Ecto neural progenitor cell (in vitro differentiated cells): ENCODE measurements at regions not wholly inside any gene's neighbourhood (a gene's known extent, or its start where the extent isn't known, plus 50 kb on each side); places are given as distances from the start of the nearest gene placed in this dataset.

Experiments used
- DNase-seq: peaks from one replicate; pipeline ENCODE4 v3.0.0-alpha.2; 2018; ENCODE audit warnings: low spot score

DNA sequence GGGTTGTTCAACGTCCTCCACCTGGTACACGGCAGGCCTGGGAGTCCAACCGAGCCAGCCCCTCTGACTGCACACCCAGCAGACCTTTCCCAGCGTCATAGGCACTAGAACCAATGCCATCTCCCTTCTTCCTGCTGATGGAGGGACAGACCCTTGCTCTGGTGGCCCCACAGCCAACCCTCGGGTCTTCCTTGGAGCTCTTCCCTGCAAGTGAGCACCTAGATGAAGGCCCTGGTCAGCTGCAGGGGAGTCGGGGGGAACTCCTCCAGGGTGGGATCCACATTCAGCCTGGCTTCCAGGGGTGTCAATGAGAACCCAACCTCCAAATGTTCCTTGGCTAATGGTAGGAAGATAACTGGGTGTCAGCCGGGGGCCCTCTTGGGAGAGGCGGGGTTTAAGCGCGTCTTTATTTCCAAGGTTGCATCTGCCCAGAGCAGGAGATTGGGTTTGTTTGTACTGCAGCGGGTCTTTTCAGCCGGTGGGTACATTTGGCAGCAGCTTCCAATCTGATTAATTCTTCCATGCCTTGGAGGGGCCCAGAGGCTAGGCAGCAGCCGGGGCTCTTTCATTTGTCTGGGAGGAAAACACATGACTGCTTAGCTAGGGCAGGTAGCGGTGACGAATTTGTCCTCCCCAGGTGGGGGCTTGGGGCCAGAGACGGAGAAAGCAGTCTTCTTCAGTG is 56.0 kb upstream of the SHISAL1 start:
- no peak for DNase-seq

DNA sequence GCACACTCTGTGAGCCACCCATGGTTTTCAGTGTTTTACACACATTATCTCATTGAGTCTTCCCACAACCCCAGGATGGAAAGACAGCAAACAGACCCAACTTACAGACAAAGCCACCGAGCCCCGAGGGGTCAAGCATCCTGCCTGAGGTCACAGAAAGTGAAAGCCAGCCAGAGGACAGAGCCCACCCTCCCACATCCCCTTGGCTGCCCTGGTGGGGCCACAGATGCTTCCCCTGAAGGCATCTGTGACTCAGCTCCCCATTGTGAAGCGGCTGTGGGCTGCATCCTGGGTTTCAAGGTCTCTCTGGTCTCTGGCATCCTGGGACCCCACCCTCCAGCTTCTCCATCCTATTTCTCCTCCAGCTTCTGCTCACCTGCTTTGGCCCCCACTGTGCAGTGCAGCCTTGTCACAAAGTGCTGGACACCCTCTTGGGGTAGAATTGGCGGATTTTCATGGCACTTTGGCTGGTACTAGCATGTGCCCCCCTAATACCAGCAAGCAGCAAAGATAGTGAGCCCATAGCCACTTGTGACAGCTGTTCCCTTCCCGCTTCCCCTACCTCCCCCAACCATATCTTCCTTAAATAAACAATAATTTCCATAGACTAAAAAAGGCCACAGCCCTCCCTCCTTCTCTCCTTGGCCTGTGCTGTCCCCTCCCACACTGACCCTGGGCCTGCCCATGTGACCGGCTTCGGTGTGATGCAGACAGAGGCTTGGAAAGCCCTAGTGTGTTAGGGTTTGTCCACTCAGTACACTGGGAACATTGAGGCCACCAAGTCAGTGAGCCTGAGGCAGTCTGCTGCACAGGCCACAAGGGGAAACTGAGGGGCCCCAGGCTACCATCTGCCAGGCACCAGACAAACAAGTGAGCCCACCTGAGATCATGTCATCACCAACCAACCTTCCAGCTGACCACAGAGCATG is 53.9 kb upstream of the SHISAL1 start:
- no peak for DNase-seq

DNA sequence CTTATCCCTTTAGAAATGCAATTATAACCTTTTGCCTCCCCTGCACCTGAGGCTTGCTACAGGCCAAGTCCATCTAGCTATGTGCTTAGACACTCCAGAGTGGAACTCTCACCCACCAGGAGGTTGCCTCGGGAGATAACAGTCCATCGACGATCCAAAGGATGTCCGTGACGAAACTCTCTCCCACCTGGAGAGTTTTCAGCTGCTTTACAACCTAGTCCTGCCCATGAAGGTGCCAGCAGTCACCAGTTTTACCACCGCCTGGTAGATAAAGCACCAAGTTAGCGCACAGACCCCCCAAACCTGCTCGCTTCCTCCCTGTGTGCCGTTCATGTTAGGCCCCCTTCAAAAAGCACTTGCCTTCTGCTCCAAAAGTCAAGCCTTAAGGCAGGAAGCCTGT is 53.1 kb upstream of the SHISAL1 start:
- no peak for DNase-seq

DNA sequence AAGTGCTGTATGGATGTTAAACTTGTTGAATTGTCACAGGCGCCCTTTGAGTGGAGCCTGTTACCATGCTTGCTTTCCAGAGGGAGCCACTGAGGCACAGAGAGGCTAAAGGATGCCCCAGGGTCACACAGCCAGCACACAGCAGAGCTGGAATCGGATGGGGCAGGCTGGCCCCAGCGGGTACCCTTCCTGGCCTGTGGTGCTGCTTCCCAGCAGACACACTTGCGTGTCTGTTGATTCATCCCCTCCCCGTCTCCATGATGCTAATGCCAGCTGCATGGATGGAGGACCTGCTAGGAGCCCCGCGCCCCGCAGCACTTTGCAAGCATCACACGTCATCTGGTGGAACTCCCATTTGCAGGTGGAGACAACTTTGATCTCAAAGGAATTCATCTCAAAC is 52.4 kb upstream of the SHISAL1 start:
- DNase-seq = no peak

DNA sequence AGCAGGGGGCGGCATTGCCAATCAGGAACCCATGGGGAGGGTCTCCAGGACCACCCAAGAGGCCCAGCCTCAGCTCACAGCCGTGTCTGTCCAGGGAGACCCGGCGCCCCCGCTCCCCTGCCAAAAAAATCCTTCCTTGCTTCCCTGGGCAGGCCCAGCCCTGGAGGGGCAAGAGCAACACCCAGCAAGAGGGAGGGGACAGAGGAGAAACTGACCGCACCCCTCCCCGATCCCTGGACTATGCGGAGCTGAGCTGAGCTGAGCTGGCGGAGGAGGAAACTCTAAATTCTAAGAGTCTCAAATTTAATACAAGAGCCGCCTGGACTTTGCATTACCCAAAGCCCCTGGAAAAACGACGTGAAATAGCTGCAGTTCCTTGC is 52.0 kb upstream of the SHISAL1 start:
- DNase-seq = no peak

DNA sequence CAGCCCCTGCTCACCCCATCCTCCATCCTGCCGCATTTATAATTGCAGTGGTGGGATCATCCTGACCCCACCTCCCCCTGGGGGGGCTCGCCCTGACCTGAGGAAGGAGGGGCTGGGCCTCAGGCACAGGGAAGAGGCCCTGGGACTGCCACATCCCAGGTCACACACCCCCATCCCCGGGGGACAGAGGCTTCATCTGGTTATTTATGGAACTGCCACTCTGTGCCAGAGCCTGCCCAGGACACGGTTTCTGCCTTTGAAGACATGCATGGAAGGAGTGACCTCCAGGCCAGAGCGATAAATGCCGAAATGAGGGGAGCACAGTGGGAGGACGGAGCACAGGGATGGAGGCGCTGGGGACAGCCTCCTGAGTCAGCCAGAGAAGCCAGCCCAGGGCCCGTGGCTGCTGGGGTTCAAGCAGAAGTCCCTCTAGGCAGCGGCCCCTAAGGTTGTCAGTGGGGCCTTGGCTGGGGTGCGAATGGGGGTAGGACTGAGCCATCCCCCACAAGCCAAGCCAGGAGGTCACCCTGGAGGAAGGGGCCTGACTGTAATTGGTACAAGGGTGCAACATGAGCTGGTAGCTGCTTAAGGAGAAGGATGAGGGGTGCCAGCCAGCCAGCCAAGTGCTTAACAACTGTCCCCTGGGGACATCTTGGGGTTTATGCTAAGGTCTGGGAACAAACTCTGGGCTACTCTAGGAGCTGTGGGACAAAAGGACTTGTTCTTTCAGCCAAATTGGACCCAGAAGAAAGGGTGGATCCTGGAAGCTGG is 51.4 kb upstream of the SHISAL1 start:
- no peak for DNase-seq

DNA sequence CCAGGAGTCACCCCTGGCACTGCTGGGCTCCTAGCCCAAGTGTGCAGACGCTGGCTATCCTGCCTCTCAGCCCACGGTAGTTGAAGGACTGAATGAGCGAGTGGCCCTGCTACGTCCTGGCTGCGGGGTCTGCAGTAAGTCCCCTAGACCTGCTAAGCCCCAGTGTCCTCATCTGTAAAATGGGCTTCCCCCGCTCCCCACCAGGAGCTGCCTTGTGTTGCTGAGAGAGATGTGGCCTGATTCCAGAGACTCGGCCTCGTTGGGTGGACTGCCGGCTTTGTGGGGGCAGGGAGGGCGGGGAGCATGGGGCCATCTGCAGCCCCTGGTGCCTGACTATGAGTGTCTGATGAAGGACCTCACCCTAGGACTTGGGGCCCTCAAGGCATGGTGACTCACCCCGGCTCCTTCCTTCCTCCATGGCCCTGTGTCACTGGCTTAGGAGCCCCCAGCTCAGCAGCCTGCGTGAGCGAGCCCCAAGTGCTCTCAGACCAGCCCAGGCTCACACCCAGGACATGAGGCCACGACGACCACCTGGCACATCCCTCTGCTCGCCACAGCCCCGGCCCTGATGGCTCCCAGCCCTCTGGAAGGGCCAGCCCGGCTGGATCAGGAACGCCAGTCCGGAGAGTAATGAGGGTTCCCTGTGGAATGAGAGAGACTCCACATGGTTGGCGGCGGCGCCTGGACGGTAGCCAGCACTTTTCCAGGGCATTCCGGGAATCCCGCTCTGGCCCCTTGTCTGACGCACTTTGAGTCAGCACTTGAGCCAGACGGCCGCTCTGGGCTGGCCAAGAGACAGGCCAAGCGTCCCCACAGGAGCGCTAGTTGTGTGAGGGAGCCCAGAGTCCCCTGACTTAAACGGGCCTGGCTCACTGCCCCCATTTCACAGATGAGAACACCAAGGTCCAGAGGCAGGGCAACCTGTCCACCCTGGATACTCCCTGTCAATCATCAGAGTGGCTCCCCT is 50.5 kb upstream of the SHISAL1 start:
- DNase-seq = no peak

DNA sequence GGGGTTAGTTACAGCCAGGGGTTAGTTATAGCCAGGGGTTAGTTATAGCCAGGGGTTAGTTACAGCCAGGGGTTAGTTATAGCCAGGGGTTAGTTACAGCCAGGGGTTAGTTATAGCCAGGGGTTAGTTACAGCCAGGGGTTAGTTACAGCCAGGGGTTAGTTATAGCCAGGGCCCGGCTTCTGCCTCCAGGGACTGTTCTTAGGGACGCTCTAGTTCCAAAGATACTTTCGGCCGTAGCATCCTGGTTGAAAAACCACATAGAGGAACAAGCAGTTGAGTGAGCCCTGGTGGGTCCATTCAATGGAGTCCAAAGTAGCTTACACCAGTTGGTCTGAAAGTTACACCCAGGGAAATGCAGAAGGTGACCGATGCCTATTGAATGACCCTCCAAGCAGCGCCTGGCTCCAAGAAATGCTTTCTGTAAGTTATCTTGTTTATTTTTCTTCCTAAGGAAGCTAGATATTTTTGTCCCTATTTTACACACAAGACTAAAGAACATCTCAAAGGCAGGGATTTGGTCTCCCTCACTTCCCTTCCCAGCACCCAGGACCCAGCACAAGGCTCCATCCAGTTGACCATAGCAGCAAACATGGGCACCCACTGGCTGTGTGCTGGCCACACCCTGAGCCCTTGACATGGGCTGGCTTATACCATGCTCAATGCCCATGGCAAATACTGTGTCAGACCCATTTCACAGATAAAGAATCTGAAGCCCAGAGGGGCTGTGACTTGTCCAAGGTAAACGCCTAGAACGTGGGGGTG is 49.7 kb upstream of the SHISAL1 start:
- DNase-seq = no peak
